Trophoblast cell (in vitro differentiated cells and primary cell): ENCODE measurements at regions not wholly inside any gene's neighbourhood (a gene's known extent, or its start where the extent isn't known, plus 50 kb on each side); places are given as distances from the start of the nearest gene placed in this dataset.

Experiments
- DNase-seq, 2 donors: peaks; one replicate each; pipeline ENCODE4 v3.0.0-alpha.2; 2016
- H2AFZ ChIP-seq: 2 replicates; pipeline ENCODE4 v1.6.1; 2013; ENCODE audit warnings: low read length, moderate library complexity, mild to moderate bottlenecking; ENCODE audit not compliant: insufficient read depth, poor library complexity
- H2AK5ac ChIP-seq: 2 replicates; pipeline ENCODE4 v1.6.1; 2013; ENCODE audit warnings: mild to moderate bottlenecking, low read length
- H2BK120ac ChIP-seq: 2 replicates; pipeline ENCODE4 v1.6.1; 2013; ENCODE audit warnings: low read length, mild to moderate bottlenecking, moderate library complexity; ENCODE audit not compliant: insufficient read depth, poor library complexity
- H2BK12ac ChIP-seq: 2 replicates; pipeline ENCODE4 v1.6.1; 2013; ENCODE audit warnings: mild to moderate bottlenecking, low read length, moderate library complexity
- H2BK5ac ChIP-seq: 2 replicates; pipeline ENCODE4 v1.6.1; 2013; ENCODE audit warnings: low read length, low read depth, moderate library complexity, mild to moderate bottlenecking; ENCODE audit not compliant: poor library complexity
- H3K14ac ChIP-seq: 2 replicates; pipeline ENCODE4 v1.6.1; 2013; ENCODE audit warnings: mild to moderate bottlenecking, low read length
- H3K18ac ChIP-seq: 2 replicates; pipeline ENCODE4 v1.6.1; 2013; ENCODE audit warnings: mild to moderate bottlenecking, low read length
- H3K23ac ChIP-seq: 2 replicates; pipeline ENCODE4 v1.6.1; 2013; ENCODE audit warnings: low read length
- H3K27ac ChIP-seq: 2 replicates; pipeline ENCODE4 v1.5.1; 2013; ENCODE audit warnings: low read depth, mild to moderate bottlenecking, inconsistent platforms, low read length, moderate library complexity
- H3K27me3 ChIP-seq: 2 replicates; pipeline ENCODE4 v1.6.1; 2013; ENCODE audit warnings: inconsistent platforms, mild to moderate bottlenecking, low read length, moderate library complexity; ENCODE audit not compliant: insufficient read depth
- H3K36me3 ChIP-seq, 2 experiments: 1 replicate in 1 of 2; 2 replicates in 1 of 2; pipeline ENCODE4 v1.6.1; 2013; ENCODE audit warnings: low read length in 2 of 2, mild to moderate bottlenecking in 2 of 2, moderate library complexity in 1 of 2; ENCODE audit not compliant: insufficient read depth in 2 of 2, control insufficient read depth in 1 of 2
- H3K4ac ChIP-seq: 2 replicates; pipeline ENCODE4 v1.6.1; 2013; ENCODE audit warnings: low read depth, mild to moderate bottlenecking, low read length, moderate library complexity
- H3K4me1 ChIP-seq, 2 experiments: 1 replicate in 1 of 2; 2 replicates in 1 of 2; pipeline ENCODE4 v1.6.1; 2013; ENCODE audit warnings: low read length in 2 of 2, mild to moderate bottlenecking in 2 of 2, moderate library complexity in 1 of 2; ENCODE audit not compliant: insufficient read depth in 2 of 2, control insufficient read depth in 1 of 2
- H3K4me2 ChIP-seq: 2 replicates; pipeline ENCODE4 v1.6.1; 2013; ENCODE audit warnings: inconsistent platforms, mild to moderate bottlenecking, low read length, moderate library complexity
- H3K4me3 ChIP-seq: 2 replicates; pipeline ENCODE4 v1.5.1; 2013; ENCODE audit warnings: mild to moderate bottlenecking, low read depth, low read length, inconsistent platforms
- H3K79me1 ChIP-seq: one replicate; pipeline ENCODE4 v1.6.1; 2013; ENCODE audit warnings: low read length
- H3K79me2 ChIP-seq: 2 replicates; pipeline ENCODE4 v1.6.1; 2013; ENCODE audit warnings: low read length, mild to moderate bottlenecking; ENCODE audit not compliant: control insufficient read depth, insufficient read depth, poor library complexity
- H3K9ac ChIP-seq: 2 replicates; pipeline ENCODE4 v1.6.1; 2013; ENCODE audit warnings: mild to moderate bottlenecking, low read length
- H3K9me3 ChIP-seq: 2 replicates; pipeline ENCODE4 v1.6.1; 2013; ENCODE audit warnings: low read depth, mild to moderate bottlenecking, control low read depth, inconsistent platforms, low read length; ENCODE audit not compliant: insufficient read depth
- H4K12ac ChIP-seq: 2 replicates; pipeline ENCODE4 v1.6.1; 2013; ENCODE audit warnings: low read depth, mild to moderate bottlenecking, low read length, moderate library complexity
- H4K8ac ChIP-seq: 2 replicates; pipeline ENCODE4 v1.6.1; 2013; ENCODE audit warnings: low read depth, mild to moderate bottlenecking, low read length, moderate library complexity
- H4K91ac ChIP-seq: one replicate; pipeline ENCODE4 v1.6.1; 2013; ENCODE audit warnings: low read depth, mild to moderate bottlenecking, low read length, moderate library complexity
- WGBS: extraction: QIAGEN DNeasy Blood & Tissue Kit; methylation state at CpG from one replicate; pipeline ENCODE4 v1.1.7; 2013; ENCODE audit warnings: missing lambda C conversion rate; ENCODE audit not compliant: insufficient read length, insufficient coverage; ENCODE audit errors: extremely low coverage; 5-methylcytosine and 5-hydroxymethylcytosine counted together

DNA sequence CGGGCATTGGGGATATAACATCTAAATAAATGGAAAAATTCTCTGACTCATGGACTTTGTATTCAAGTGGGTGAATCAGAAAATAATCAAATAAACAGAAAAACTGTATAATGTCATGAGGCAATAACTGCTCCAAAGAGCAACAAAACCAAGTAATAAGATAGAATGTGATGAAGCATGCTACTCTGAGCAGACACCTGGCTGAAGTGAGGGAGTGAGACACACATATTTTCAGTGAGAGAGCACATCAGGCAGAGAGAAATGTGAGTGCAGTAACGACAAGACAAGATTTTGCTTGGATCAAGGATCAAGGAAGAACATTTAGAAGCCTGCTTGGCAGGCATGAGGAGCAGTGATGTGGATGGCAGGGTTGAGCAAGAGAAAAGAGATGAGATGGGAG, 75.8 kb upstream of the CCDC91 start:
- no peak for DNase-seq
- no peaks in the 10 kb centered on the region for H3K9me3 ChIP-seq
- WGBS, result no CpG with 5 or more reads among the region's 2 CpGs
- no peaks in the 10 kb centered on the region for H3K79me1 ChIP-seq
- H2BK12ac ChIP-seq, result no peak overlapping the region
- no peak overlapping the region for H3K9ac ChIP-seq
- no peak overlapping the region for H3K18ac ChIP-seq
- H3K4me2 ChIP-seq, result no peak overlapping the region
- H3K79me2 ChIP-seq, result no peaks in the 10 kb centered on the region
- H4K91ac ChIP-seq, result no peak overlapping the region
- H3K14ac ChIP-seq, result no peak overlapping the region
- H2BK120ac ChIP-seq, result no peak overlapping the region
- no peak overlapping the region for H4K12ac ChIP-seq
- no peak overlapping the region for H3K23ac ChIP-seq
- no peak overlapping the region for H3K4me3 ChIP-seq
- H3K27me3 ChIP-seq, result no peaks in the 10 kb centered on the region
- H2BK5ac ChIP-seq, result no peak overlapping the region
- H2AFZ ChIP-seq, result no peak overlapping the region
- H2AK5ac ChIP-seq, result no peak overlapping the region
- no peak overlapping the region for H3K27ac ChIP-seq
- H4K8ac ChIP-seq, result no peak overlapping the region
- H3K36me3 ChIP-seq, result no peaks in the 10 kb centered on the region
- no peaks in the 10 kb centered on the region for H3K4me1 ChIP-seq
- no peak overlapping the region for H3K4ac ChIP-seq

DNA sequence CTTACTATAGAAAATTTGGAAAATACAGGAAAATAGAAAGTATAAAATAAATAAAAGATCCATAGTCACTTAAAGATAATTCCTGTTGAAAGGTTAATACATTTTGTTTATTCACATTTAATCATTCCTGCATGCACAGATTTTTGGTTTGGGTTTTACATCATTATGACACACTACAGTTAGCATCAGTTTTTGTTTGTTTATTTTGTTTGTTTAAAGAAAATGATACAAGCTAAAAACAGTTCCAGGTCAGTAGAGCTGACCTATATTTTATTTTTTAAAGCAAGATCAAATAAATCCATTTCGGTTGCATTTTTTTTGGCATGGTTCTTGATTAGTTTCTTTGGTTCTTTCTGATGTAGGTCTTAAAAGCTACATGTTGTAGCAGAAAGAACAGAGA, 68.8 kb upstream of the CCDC91 start:
- H3K4me3 ChIP-seq, result no peak overlapping the region
- no peak overlapping the region for H4K8ac ChIP-seq
- no peak overlapping the region for H3K4me2 ChIP-seq
- no peak overlapping the region for H2AK5ac ChIP-seq
- H4K91ac ChIP-seq, result no peak overlapping the region
- H3K27ac ChIP-seq, result no peak overlapping the region
- WGBS, result no CpG with 5 or more reads among the region's 1 CpG
- H3K23ac ChIP-seq, result no peak overlapping the region
- DNase-seq, result no peak
- H3K18ac ChIP-seq, result no peak overlapping the region
- no peak overlapping the region for H4K12ac ChIP-seq
- no peak overlapping the region for H2BK120ac ChIP-seq
- H3K79me1 ChIP-seq, result no peaks in the 10 kb centered on the region
- no peaks in the 10 kb centered on the region for H3K36me3 ChIP-seq
- H3K4ac ChIP-seq, result no peak overlapping the region
- no peaks in the 10 kb centered on the region for H3K27me3 ChIP-seq
- H3K9ac ChIP-seq, result no peak overlapping the region
- no peak overlapping the region for H2AFZ ChIP-seq
- no peaks in the 10 kb centered on the region for H3K9me3 ChIP-seq
- H2BK5ac ChIP-seq, result no peak overlapping the region
- H3K79me2 ChIP-seq, result no peaks in the 10 kb centered on the region
- H3K4me1 ChIP-seq, result no peaks in the 10 kb centered on the region
- H3K14ac ChIP-seq, result no peak overlapping the region
- no peak overlapping the region for H2BK12ac ChIP-seq

DNA sequence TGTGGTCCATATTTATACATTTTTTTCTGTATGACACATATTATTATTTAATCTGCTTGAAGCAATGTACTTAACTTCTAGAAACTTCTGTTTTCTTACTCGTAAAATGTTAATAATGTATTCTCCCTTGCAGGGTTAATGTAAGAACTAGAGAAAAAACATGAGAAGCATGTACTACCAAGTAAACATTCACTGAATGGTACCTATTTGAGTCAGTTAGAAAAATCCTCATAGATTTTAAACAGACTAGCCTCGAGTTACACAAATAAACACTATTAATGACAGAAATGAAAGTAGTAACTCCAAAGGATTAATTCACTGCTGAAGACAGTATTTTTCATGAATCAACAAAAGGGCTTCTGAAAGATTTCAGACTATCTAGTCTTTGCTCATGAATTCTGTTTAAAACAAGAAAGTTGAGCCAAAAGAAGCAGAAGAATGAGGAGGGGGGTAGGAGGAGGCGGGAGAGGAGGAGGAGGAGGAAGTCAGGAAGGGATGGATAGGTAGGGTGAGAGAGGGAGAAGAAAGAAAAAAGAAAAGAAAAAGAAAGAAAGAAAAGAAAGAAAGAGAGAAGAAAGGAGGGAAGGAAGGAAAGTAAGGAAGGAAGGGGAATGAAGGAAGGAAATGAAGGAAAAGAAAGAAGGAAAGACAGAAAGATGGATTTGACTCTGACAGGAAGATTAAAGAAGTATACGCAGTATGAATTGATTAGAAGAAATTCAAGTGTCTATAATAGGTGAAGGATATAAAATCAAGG, 68.2 kb upstream of the CCDC91 start:
- no peaks in the 10 kb centered on the region for H3K79me2 ChIP-seq
- no peaks in the 10 kb centered on the region for H3K4me1 ChIP-seq
- H3K4me2 ChIP-seq, result no peak overlapping the region
- H3K14ac ChIP-seq, result no peak overlapping the region
- H4K8ac ChIP-seq, result no peak overlapping the region
- H2BK12ac ChIP-seq, result no peak overlapping the region
- H3K4me3 ChIP-seq, result no peak overlapping the region
- H3K27me3 ChIP-seq, result no peaks in the 10 kb centered on the region
- no peak overlapping the region for H3K27ac ChIP-seq
- no peaks in the 10 kb centered on the region for H3K79me1 ChIP-seq
- H3K23ac ChIP-seq, result no peak overlapping the region
- no peaks in the 10 kb centered on the region for H3K9me3 ChIP-seq
- H2AK5ac ChIP-seq, result no peak overlapping the region
- H3K4ac ChIP-seq, result no peak overlapping the region
- DNase-seq, result no peak
- no peaks in the 10 kb centered on the region for H3K36me3 ChIP-seq
- WGBS, result 100% methylated on average over 1 of the region's 4 CpGs
- no peak overlapping the region for H4K91ac ChIP-seq
- no peak overlapping the region for H2BK5ac ChIP-seq
- H3K18ac ChIP-seq, result no peak overlapping the region
- no peak overlapping the region for H2AFZ ChIP-seq
- H4K12ac ChIP-seq, result no peak overlapping the region
- H2BK120ac ChIP-seq, result no peak overlapping the region
- H3K9ac ChIP-seq, result no peak overlapping the region

DNA sequence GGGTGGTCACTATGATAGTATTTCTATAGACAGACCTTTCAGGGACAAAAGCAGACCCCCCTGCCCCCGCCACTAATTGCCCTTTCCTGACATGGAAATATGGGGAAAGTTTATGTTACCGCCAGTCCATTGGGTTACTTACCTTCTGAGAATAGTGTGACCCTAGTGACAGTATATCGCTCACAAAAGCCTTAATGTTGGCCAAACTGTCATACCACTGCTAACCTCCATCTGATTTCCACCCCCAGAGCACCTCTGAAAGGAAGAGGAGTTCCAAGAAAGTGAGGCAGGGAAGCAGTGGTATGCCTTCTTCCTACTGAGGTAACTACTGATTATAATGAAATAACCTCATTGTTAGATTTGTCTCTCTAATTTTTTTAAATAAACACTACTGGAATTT, 67.5 kb upstream of the CCDC91 start:
- H2BK120ac ChIP-seq, result no peak overlapping the region
- H3K27ac ChIP-seq, result no peak overlapping the region
- no peaks in the 10 kb centered on the region for H3K79me2 ChIP-seq
- H3K9ac ChIP-seq, result no peak overlapping the region
- no CpG with 5 or more reads among the region's 3 CpGs for WGBS
- H2AK5ac ChIP-seq, result no peak overlapping the region
- H3K36me3 ChIP-seq, result no peaks in the 10 kb centered on the region
- H3K4ac ChIP-seq, result no peak overlapping the region
- no peaks in the 10 kb centered on the region for H3K79me1 ChIP-seq
- no peak overlapping the region for H4K12ac ChIP-seq
- no peaks in the 10 kb centered on the region for H3K9me3 ChIP-seq
- no peaks in the 10 kb centered on the region for H3K4me1 ChIP-seq
- no peak for DNase-seq
- no peak overlapping the region for H2BK5ac ChIP-seq
- H3K18ac ChIP-seq, result no peak overlapping the region
- no peak overlapping the region for H2AFZ ChIP-seq
- no peak overlapping the region for H2BK12ac ChIP-seq
- H3K4me3 ChIP-seq, result no peak overlapping the region
- H3K14ac ChIP-seq, result no peak overlapping the region
- no peak overlapping the region for H4K8ac ChIP-seq
- H3K27me3 ChIP-seq, result no peaks in the 10 kb centered on the region
- H4K91ac ChIP-seq, result no peak overlapping the region
- H3K23ac ChIP-seq, result no peak overlapping the region
- no peak overlapping the region for H3K4me2 ChIP-seq
